Endothelial cell of umbilical vein (primary cell): ENCODE measurements at regions not wholly inside any gene's neighbourhood (a gene's known extent, or its start where the extent isn't known, plus 50 kb on each side); places are given as distances from the start of the nearest gene placed in this dataset.

Experiments
- BruUV-seq: library from RNA; stranded (reverse); fragments of 400-500 nt; replicated peaks from 2 replicates; lab custom pipeline; 2021; lab: Mats Ljungman, UMichigan
- CTCF ChIA-PET: fragments of 300-600, 350-600 bp; sonication (Branson Sonifier 250); formaldehyde crosslinking; loops from one replicate; lab custom pipeline; 2021; ENCODE audit warnings: antibody characterized with exemption, inconsistent platforms; lab: Charles Lee
- POLR2A ChIA-PET: fragments of 300-600, 350-600 bp; sonication (Branson Sonifier 250); formaldehyde crosslinking; loops from one replicate; lab custom pipeline; 2021; ENCODE audit warnings: antibody characterized with exemption, inconsistent platforms; lab: Charles Lee
- DNase-seq: peaks from one replicate; pipeline ENCODE4 v3.0.0-alpha.2; 2011; ENCODE audit warnings: low read depth, low spot score
- FAIRE-seq: peaks from 2 replicates; lab custom pipeline; 2011; peaks lifted over from hg19 to GRCh38; lab: Jason Lieb, UNC
- H2AFZ ChIP-seq: 2 replicates; pipeline ENCODE4 v1.6.0; 2012; ENCODE audit warnings: low read depth, low read length, control low read depth, inconsistent platforms
- H3K27ac ChIP-seq: 2 replicates; pipeline ENCODE4 v1.5.1; 2011; ENCODE audit warnings: low read depth, mild to moderate bottlenecking, control low read depth, low read length, moderate library complexity; ENCODE audit not compliant: insufficient read depth
- H3K27me3 ChIP-seq, 2 experiments: 2 replicates each; pipeline versions ENCODE4 v1.6.0 to v1.6.1; 2011; ENCODE audit warnings: low read length in 2 of 2, mixed read lengths in 1 of 2; ENCODE audit not compliant: control insufficient read depth in 2 of 2, insufficient read depth in 2 of 2
- H3K36me3 ChIP-seq, 2 experiments: 2 replicates in 1 of 2; 3 replicates in 1 of 2; pipeline ENCODE4 v1.5.1; 2011; ENCODE audit warnings: low read length in 2 of 2, mild to moderate bottlenecking in 1 of 2, moderate library complexity in 1 of 2; ENCODE audit not compliant: control insufficient read depth in 2 of 2, insufficient read depth in 2 of 2; ENCODE audit errors: extremely low read depth in 1 of 2
- H3K4me1 ChIP-seq: 3 replicates; pipeline ENCODE4 v1.5.1; 2011; ENCODE audit warnings: mild to moderate bottlenecking, low read length; ENCODE audit not compliant: control insufficient read depth, insufficient read depth; ENCODE audit errors: extremely low read depth
- H3K4me2 ChIP-seq: 2 replicates; pipeline ENCODE4 v1.6.1; 2011; ENCODE audit warnings: low read length, control low read depth, mixed read lengths; ENCODE audit not compliant: insufficient read depth
- H3K4me3 ChIP-seq, 3 experiments: fragments of 200-600 bp in 1 of 3; sonication (generic), shearing (Covaris generic) in 1 of 3; replicated peaks in 1 of 3; 2 replicates each; pipeline ENCODE4 v1.5.1; 2011 to 2016; ENCODE audit warnings: control low read depth in 3 of 3, low read length in 3 of 3, mild to moderate bottlenecking in 2 of 3, inconsistent platforms in 1 of 3, low read depth in 1 of 3, moderate library complexity in 1 of 3; ENCODE audit not compliant: insufficient read depth in 1 of 3
- H3K79me2 ChIP-seq: 2 replicates; pipeline ENCODE4 v1.6.0; 2012; ENCODE audit warnings: low read length, inconsistent platforms; ENCODE audit not compliant: control insufficient read depth, insufficient read depth
- H3K9ac ChIP-seq: replicated peaks from 2 replicates; pipeline ENCODE3; 2011; ENCODE audit warnings: low read length, control low read depth; ENCODE audit not compliant: insufficient read depth; ENCODE audit errors: extremely low read depth
- H3K9me1 ChIP-seq: replicated peaks from 3 replicates; pipeline ENCODE4 v1.6.0; 2011; ENCODE audit warnings: mild to moderate bottlenecking, low read length; ENCODE audit not compliant: control insufficient read depth, insufficient read depth; ENCODE audit errors: extremely low read depth
- H3K9me3 ChIP-seq: replicated peaks from 2 replicates; pipeline ENCODE4 v1.5.1; 2012; ENCODE audit warnings: low read length, inconsistent platforms; ENCODE audit not compliant: control insufficient read depth, insufficient read depth
- H4K20me1 ChIP-seq: replicated peaks from 2 replicates; pipeline ENCODE3; 2011; ENCODE audit warnings: mild to moderate bottlenecking, low read length; ENCODE audit not compliant: control insufficient read depth, insufficient read depth; ENCODE audit errors: extremely low read depth
- EZH2 ChIP-seq: IDR thresholded peaks from 2 replicates; pipeline ENCODE4 v1.6.1; 2012; ENCODE audit warnings: borderline replicate concordance, low read depth, mild to moderate bottlenecking, moderate library complexity, low read length, inconsistent platforms; ENCODE audit not compliant: severe bottlenecking
- FOS ChIP-seq: IDR thresholded peaks from 2 replicates; pipeline ENCODE4 v1.6.1; 2011; ENCODE audit warnings: mild to moderate bottlenecking, low read length, moderate library complexity, borderline replicate concordance; ENCODE audit not compliant: insufficient read depth
- GATA2 ChIP-seq: IDR thresholded peaks from 2 replicates; pipeline ENCODE4 v1.7.0; 2011; ENCODE audit warnings: low read depth, mild to moderate bottlenecking, moderate library complexity, mixed read lengths, low read length; ENCODE audit not compliant: insufficient read length, insufficient read depth
- JUN ChIP-seq: IDR thresholded peaks from 2 replicates; pipeline ENCODE4 v1.6.1; 2011; ENCODE audit warnings: borderline replicate concordance, low read depth; ENCODE audit not compliant: insufficient read length, insufficient read depth
- MAX ChIP-seq: IDR thresholded peaks from 2 replicates; pipeline ENCODE4 v1.6.1; 2011; ENCODE audit not compliant: insufficient read depth, insufficient read length
- MYC ChIP-seq: IDR thresholded peaks from one replicate; pipeline ENCODE4 v1.6.1; 2011; ENCODE audit warnings: mild to moderate bottlenecking, low read depth, low read length
- POLR2A ChIP-seq: IDR thresholded peaks from 2 replicates; pipeline ENCODE4 v1.6.1; 2012; ENCODE audit warnings: low read depth, mild to moderate bottlenecking, control low read depth, low read length
- POLR2AphosphoS5 ChIP-seq: IDR thresholded peaks from 2 replicates; pipeline ENCODE4 v1.6.1; 2012; ENCODE audit warnings: low read depth, mild to moderate bottlenecking, control low read depth, low read length, moderate library complexity; ENCODE audit not compliant: insufficient read depth
- dilution Hi-C: fragments of 300-500 bp; cut with MboI; formaldehyde crosslinking; loops from one replicate; pipeline ENCODE4 v1.15.0; 2019; ENCODE audit warnings: low sequenced_read_pairs; ENCODE audit not compliant: extremely low pct_ligation_motif_present
- intact Hi-C: fragments of 100-400 bp; cut with micrococcal nuclease; formaldehyde crosslinking; loops from one replicate; pipeline ENCODE4 v1.10.0; 2022
- TF ChIP-seq, protein P1 (sequence below), 2 donors: IDR thresholded peaks; 1 replicate in 1 of 2; 2 replicates in 1 of 2; pipeline ENCODE4 v1.5.1; 2011; ENCODE audit warnings: low read length in 2 of 2, mild to moderate bottlenecking in 2 of 2, moderate library complexity in 2 of 2, control low read depth in 1 of 2, inconsistent platforms in 1 of 2, low read depth in 1 of 2; ENCODE audit not compliant: insufficient read depth in 1 of 2; ENCODE audit errors: extremely low read depth in 1 of 2

DNA sequence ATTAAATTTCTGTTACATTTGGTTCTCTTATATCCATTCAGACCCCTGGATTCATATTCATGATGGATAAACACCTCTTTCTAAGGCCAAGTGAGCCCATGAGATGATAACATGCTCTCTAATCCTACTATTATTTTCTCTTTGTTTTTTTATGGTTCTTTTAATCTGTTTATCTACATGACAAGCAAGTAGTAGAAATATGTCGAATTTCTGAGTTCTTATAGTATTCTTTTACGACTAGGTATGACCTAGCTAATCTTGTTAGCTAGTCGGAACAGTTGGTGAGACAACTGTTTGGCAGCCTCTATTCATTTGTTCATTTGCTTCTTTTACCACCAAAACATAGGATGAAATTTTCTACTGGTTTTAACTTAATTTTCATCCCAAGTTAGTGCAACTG, 98.1 kb upstream of the SCG2 start:
- Histone ChIP-seq H3K4me2 (peak overlapping the region; percentile 40), H3K79me2 (no peaks in the 10 kb centered on the region), H2AFZ (peak overlapping the region; percentile 35), H3K36me3 (no peaks in the 10 kb centered on the region), H3K4me1 (peaks cover 38% of the 10 kb centered on the region), H3K27ac (peak overlapping the region; percentile 87), H3K27me3 (no peaks in the 10 kb centered on the region), H3K9ac (peak overlapping the region; percentile 38), H3K4me3 (no peak overlapping the region), H3K9me1 (no peaks in the 10 kb centered on the region), H3K9me3 (no peaks in the 10 kb centered on the region), H4K20me1 (no peaks in the 10 kb centered on the region)
- DNase-seq = no peak
- no TSS peak for BruUV-seq
- intact Hi-C loops (no loop called here), dilution Hi-C loops (no loop called here)
- TF ChIP-seq EZH2 = no peak
- no peak for TF ChIP-seq POLR2AphosphoS5
- no peak for TF ChIP-seq MYC
- no peak for TF ChIP-seq GATA2
- no peak for TF ChIP-seq MAX
- TF ChIP-seq POLR2A = no peak
- FAIRE-seq = no peak
- ChIA-PET CTCF (interaction anchor here (1.2 to 1.3 kb wide), 5 partner anchors 16 to 99 kb away, joined by 3 to 15 read pairs (median 6); no protein-coding TSS in a partner anchor), POLR2A (interaction anchor here (0.6 kb wide), 1 partner anchor 951 kb away, joined by 3 read pairs; no protein-coding TSS in a partner anchor)

GRCh38 chr2:223697892-223698645, 95.9 kb upstream of the SCG2 start:
- H4K20me1 ChIP-seq = no peaks in the 10 kb centered on the region
- H3K9me3 ChIP-seq = no peaks in the 10 kb centered on the region
- H3K4me2 ChIP-seq = no peak overlapping the region
- intact Hi-C loops = loop anchor here (2.0 to 10.0 kb wide), 6 partner anchors 64 to 993 kb away; partner anchors contain the start of gene FAM124B
- no peak overlapping the region for H3K9ac ChIP-seq
- BruUV-seq = no TSS peak
- no peak overlapping the region for H3K4me3 ChIP-seq
- no peak for FAIRE-seq
- dilution Hi-C loops = no loop called here
- peaks cover 38% of the 10 kb centered on the region for H3K4me1 ChIP-seq
- no peaks in the 10 kb centered on the region for H3K36me3 ChIP-seq
- no peaks in the 10 kb centered on the region for H3K27me3 ChIP-seq
- ChIA-PET CTCF (interaction anchor here (0.6 to 7.8 kb wide), 4 partner anchors 27 to 100 kb away, joined by 4 to 176 read pairs (median 5); no protein-coding TSS in a partner anchor), POLR2A (no interaction called here)
- TF ChIP-seq, protein P1, sequence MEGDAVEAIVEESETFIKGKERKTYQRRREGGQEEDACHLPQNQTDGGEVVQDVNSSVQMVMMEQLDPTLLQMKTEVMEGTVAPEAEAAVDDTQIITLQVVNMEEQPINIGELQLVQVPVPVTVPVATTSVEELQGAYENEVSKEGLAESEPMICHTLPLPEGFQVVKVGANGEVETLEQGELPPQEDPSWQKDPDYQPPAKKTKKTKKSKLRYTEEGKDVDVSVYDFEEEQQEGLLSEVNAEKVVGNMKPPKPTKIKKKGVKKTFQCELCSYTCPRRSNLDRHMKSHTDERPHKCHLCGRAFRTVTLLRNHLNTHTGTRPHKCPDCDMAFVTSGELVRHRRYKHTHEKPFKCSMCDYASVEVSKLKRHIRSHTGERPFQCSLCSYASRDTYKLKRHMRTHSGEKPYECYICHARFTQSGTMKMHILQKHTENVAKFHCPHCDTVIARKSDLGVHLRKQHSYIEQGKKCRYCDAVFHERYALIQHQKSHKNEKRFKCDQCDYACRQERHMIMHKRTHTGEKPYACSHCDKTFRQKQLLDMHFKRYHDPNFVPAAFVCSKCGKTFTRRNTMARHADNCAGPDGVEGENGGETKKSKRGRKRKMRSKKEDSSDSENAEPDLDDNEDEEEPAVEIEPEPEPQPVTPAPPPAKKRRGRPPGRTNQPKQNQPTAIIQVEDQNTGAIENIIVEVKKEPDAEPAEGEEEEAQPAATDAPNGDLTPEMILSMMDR (IDR thresholded peaks at IDR 0.05; ENCODE audit: extremely low read depth in 1 of 2, insufficient read depth in 1 of 2, low read depth in 1 of 2, low read length in 2 of 2) = no peak
- TF ChIP-seq JUN = no peak
- TF ChIP-seq GATA2 = no peak
- TF ChIP-seq EZH2 = no peak
- no peak for TF ChIP-seq POLR2AphosphoS5
- TF ChIP-seq MAX = no peak
- no peak for TF ChIP-seq MYC
- TF ChIP-seq POLR2A = no peak
- TF ChIP-seq FOS = no peak
- no peaks in the 10 kb centered on the region for H3K79me2 ChIP-seq
- H3K9me1 ChIP-seq = no peaks in the 10 kb centered on the region
- H3K27ac ChIP-seq = peak overlapping the region; percentile 87
- peak; percentile 18 for DNase-seq
- no peak overlapping the region for H2AFZ ChIP-seq
